ENCODE measurements at regions not wholly inside any gene's neighbourhood (a gene's known extent, or its start where the extent isn't known, plus 50 kb on each side); places are given as distances from the start of the nearest gene placed in this dataset.
"Not testable (repeated sequence)": the region's sequence is repeated elsewhere in the genome, so short reads cannot be mapped to it uniquely, and the experiment has no call there.

DNA sequence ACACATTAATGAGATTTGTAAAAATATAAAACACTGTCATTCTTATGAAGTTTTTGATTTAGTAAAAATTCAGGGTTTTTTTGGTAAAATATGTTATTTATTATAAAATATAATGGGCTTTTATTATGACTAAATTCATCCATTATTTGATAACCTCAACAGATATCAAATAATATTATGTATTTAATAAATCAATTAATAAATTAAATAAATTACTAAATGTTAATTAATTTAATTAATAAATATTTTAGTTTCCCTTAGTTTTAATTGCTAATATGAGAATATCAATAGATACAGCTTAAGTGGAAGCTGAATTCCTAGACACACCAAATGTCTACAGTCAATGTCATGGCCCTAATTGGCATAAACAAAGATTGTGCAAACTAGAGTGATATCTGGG is 82.3 kb upstream of the DGKG start:
- Mint-ChIP-seq H3K27ac (no peak overlapping the region), H3K36me3 (ENCODE audit: low read depth) (no peaks in the 10 kb centered on the region), H3K4me3 (no peak overlapping the region), H3K9me3 (no peaks in the 10 kb centered on the region), H3K27me3 (ENCODE audit: insufficient read depth) (peaks cover 19% of the 10 kb centered on the region), H3K4me1 (ENCODE audit: low read depth) (no peaks in the 10 kb centered on the region)
- no peak for DNase-seq
- TF ChIP-seq, protein P1, sequence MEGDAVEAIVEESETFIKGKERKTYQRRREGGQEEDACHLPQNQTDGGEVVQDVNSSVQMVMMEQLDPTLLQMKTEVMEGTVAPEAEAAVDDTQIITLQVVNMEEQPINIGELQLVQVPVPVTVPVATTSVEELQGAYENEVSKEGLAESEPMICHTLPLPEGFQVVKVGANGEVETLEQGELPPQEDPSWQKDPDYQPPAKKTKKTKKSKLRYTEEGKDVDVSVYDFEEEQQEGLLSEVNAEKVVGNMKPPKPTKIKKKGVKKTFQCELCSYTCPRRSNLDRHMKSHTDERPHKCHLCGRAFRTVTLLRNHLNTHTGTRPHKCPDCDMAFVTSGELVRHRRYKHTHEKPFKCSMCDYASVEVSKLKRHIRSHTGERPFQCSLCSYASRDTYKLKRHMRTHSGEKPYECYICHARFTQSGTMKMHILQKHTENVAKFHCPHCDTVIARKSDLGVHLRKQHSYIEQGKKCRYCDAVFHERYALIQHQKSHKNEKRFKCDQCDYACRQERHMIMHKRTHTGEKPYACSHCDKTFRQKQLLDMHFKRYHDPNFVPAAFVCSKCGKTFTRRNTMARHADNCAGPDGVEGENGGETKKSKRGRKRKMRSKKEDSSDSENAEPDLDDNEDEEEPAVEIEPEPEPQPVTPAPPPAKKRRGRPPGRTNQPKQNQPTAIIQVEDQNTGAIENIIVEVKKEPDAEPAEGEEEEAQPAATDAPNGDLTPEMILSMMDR (IDR thresholded peaks at IDR 0.05) = no peak

DNA sequence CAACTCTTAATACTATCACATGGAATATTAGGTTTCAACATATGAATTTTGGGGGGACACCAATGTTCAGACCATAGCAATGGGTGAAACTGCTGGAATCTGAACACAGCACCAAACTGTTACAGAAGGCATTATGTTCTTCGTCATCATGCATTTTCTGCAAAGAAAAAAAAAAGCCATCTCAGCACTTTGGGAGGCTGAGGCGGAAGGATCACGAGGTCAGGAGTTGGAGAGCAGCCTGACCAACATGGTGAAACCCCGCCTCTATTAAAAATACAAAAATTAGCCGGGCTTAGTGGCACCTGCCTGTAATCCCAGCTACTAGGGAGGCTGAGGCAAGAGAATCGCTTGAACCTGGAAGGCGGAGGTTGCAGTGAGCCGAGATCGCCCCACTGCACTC is 80.9 kb upstream of the DGKG start:
- not testable (repeated sequence) for H3K36me3 Mint-ChIP-seq (ENCODE audit: low read depth); H3K9me3 Mint-ChIP-seq; H3K27ac Mint-ChIP-seq; DNase-seq; H3K4me3 Mint-ChIP-seq; H3K4me1 Mint-ChIP-seq (ENCODE audit: low read depth)
- H3K27me3 Mint-ChIP-seq (ENCODE audit: insufficient read depth) = peaks cover 17% of the 10 kb centered on the region

DNA sequence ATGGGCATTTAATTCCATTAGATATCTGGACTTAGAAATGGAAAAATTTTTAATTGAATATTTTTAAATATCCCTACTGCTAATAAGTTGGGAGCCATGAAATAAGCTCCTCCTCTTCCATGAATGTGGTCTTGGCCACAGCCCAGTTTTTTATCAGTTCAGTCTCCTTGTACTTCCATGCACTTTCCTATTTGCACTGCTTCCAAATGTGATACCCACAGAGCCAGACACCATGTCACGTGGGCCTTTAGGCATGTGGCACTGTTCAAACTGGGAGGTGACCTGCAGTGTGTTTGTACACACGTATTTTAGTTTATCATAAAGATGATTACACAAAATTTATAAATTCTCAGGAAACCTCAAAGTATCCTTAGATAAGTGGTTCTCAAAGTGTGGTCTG is 80.1 kb upstream of the DGKG start:
- TF ChIP-seq, protein P1 (IDR thresholded peaks at IDR 0.05) = no peak
- Mint-ChIP-seq H3K9me3 (no peaks in the 10 kb centered on the region), H3K27ac (no peak overlapping the region), H3K4me3 (no peak overlapping the region), H3K4me1 (ENCODE audit: low read depth) (no peaks in the 10 kb centered on the region), H3K36me3 (ENCODE audit: low read depth) (no peaks in the 10 kb centered on the region), H3K27me3 (ENCODE audit: insufficient read depth) (peaks cover 8% of the 10 kb centered on the region)
- DNase-seq = no peak

DNA sequence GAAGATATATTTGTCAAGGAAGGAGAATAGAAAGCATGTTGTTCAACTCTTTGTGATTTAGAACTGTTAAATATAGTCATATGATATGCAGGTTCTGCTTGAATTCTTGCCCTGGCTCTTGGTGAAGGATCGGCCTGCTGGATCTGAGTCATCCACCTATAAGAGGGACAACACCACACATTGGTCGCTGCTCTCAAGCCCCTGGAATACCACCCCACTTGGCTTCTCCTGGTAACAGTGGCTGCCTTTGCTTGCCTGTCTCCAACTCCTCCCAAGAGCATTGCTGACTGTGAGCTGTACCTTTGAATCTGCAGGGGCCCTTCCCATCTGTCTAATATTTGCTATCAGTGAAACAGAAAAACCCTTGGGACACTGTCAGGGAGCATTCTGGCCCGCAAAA is 78.9 kb upstream of the DGKG start:
- no peak overlapping the region for H3K4me3 Mint-ChIP-seq
- no peaks in the 10 kb centered on the region for H3K36me3 Mint-ChIP-seq (ENCODE audit: low read depth)
- no peak for DNase-seq
- no peaks in the 10 kb centered on the region for H3K4me1 Mint-ChIP-seq (ENCODE audit: low read depth)
- no peaks in the 10 kb centered on the region for H3K9me3 Mint-ChIP-seq
- H3K27ac Mint-ChIP-seq = no peak overlapping the region
- TF ChIP-seq, protein P1 (IDR thresholded peaks at IDR 0.05) = no peak
- H3K27me3 Mint-ChIP-seq (ENCODE audit: insufficient read depth) = peaks cover 7% of the 10 kb centered on the region

DNA sequence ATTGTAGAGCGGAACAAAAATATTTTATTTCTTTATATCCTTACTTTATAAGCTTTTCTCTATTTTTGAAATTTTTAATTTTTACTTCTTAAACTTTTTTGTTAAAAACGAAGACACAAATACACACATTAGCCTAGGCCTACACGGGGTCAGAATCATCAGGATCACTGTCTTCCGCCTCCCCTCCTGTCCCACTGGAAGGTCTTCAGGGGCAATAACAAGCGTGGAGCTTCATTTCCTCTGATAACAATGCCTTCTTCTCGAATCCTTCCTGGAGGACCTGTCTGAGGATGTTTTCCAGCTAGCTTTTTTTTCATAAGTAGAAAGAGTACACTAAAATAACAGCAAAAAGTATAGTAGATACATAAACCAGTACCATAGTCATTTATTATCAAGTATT is 77.7 kb upstream of the DGKG start:
- no peaks in the 10 kb centered on the region for H3K36me3 Mint-ChIP-seq (ENCODE audit: low read depth)
- no peak for DNase-seq

DNA sequence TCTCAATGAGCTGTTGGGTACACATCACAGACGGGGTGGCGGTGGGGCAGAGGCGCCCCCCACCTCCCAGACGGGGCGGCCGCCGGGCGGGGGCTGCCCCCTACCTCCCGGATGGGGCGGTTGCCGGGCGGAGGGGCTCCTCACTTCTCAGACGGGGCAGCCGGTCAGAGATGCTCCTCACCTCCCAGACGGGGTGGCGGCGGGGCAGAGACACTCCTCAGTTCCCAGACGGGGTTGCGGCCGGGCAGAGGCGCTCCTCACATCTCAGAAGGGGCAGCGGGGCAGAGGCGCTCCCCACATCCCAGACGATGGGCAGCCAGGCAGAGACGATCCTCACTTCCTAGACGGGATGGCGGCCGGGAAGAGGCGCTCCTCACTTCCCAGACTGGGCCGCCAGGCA is 73.3 kb upstream of the DGKG start:
- not testable (repeated sequence) for H3K9me3 Mint-ChIP-seq; H3K27ac Mint-ChIP-seq; H3K27me3 Mint-ChIP-seq (ENCODE audit: insufficient read depth); DNase-seq; H3K36me3 Mint-ChIP-seq (ENCODE audit: low read depth); H3K4me3 Mint-ChIP-seq
- peaks cover 22% of the 10 kb centered on the region for H3K4me1 Mint-ChIP-seq (ENCODE audit: low read depth)

More for the DNA sequence above, 77.7 kb upstream of the DGKG start:
- no peak overlapping the region for H3K4me3 Mint-ChIP-seq
- TF ChIP-seq, protein P1 (IDR thresholded peaks at IDR 0.05) = no peak
- peaks cover 9% of the 10 kb centered on the region for H3K27me3 Mint-ChIP-seq (ENCODE audit: insufficient read depth)
- no peaks in the 10 kb centered on the region for H3K4me1 Mint-ChIP-seq (ENCODE audit: low read depth)
- no peaks in the 10 kb centered on the region for H3K9me3 Mint-ChIP-seq
- H3K27ac Mint-ChIP-seq = no peak overlapping the region

Measured in HFFc6 (cell line).